Fibroblast of the aortic adventitia (primary cell): ENCODE measurements at regions not wholly inside any gene's neighbourhood (a gene's known extent, or its start where the extent isn't known, plus 50 kb on each side); places are given as distances from the start of the nearest gene placed in this dataset.

Experiments
- DNase-seq: peaks from one replicate; pipeline ENCODE4 v3.0.0-alpha.2; 2010; ENCODE audit warnings: low read depth
- H3K4me3 ChIP-seq: 2 replicates; pipeline ENCODE4 v1.5.1; 2011; ENCODE audit warnings: low read depth, mild to moderate bottlenecking, control low read depth, low read length, moderate library complexity
- TF ChIP-seq, protein P1 (sequence below): IDR thresholded peaks from 2 replicates; pipeline ENCODE4 v1.5.1; 2011; ENCODE audit warnings: mild to moderate bottlenecking, low read length, control low read depth, inconsistent platforms; ENCODE audit not compliant: insufficient read depth

- TF ChIP-seq, protein P1, sequence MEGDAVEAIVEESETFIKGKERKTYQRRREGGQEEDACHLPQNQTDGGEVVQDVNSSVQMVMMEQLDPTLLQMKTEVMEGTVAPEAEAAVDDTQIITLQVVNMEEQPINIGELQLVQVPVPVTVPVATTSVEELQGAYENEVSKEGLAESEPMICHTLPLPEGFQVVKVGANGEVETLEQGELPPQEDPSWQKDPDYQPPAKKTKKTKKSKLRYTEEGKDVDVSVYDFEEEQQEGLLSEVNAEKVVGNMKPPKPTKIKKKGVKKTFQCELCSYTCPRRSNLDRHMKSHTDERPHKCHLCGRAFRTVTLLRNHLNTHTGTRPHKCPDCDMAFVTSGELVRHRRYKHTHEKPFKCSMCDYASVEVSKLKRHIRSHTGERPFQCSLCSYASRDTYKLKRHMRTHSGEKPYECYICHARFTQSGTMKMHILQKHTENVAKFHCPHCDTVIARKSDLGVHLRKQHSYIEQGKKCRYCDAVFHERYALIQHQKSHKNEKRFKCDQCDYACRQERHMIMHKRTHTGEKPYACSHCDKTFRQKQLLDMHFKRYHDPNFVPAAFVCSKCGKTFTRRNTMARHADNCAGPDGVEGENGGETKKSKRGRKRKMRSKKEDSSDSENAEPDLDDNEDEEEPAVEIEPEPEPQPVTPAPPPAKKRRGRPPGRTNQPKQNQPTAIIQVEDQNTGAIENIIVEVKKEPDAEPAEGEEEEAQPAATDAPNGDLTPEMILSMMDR: no peak
- H3K4me3 ChIP-seq: no peak overlapping the region
- DNase-seq: no peak
These were observed 557.2 kb downstream of the BUD13 start for GRCh38 chr11:116215471-116216113.

- TF ChIP-seq, protein P1: no peak
- DNase-seq: no peak
These were observed 561.6 kb downstream of the BUD13 start for GRCh38 chr11:116211147-116211546.

GRCh38 chr11:116210663-116211062, 562.1 kb downstream of the BUD13 start:
- TF ChIP-seq, protein P1: no peak
- no peak for DNase-seq

More at GRCh38 chr11:116211147-116211546, 561.6 kb downstream of the BUD13 start:
- H3K4me3 ChIP-seq: no peak overlapping the region

GRCh38 chr11:116209255-116209654, 563.5 kb downstream of the BUD13 start:
- TF ChIP-seq, protein P1: no peak
- no peak overlapping the region for H3K4me3 ChIP-seq
- DNase-seq: no peak

More at GRCh38 chr11:116210663-116211062, 562.1 kb downstream of the BUD13 start:
- no peak overlapping the region for H3K4me3 ChIP-seq

- DNase-seq: no peak
- no peak overlapping the region for H3K4me3 ChIP-seq
- TF ChIP-seq, protein P1: no peak
These were observed 565.2 kb downstream of the BUD13 start for GRCh38 chr11:116207421-116208141.

DNA sequence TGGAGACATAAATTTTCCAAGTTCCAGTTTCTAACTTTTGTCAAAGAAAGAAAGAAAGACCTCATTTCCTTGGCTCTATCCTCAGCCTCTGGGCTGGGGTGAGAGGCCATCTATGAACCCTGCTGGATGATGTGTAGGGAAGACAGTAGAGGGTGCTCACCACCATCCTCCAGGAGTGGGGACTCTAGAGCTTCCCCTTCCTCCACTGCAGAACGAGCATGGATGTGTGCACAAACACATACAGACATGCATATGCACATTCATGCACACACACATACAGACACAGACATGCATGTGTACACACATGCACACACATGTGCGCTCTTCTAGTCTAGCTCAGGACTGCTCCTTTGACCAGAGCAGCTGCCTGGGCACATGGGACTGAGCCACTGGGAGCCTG, 565.8 kb downstream of the BUD13 start:
- DNase-seq: no peak

More for the DNA sequence above, 565.8 kb downstream of the BUD13 start:
- no peak overlapping the region for H3K4me3 ChIP-seq
- TF ChIP-seq, protein P1: no peak
